Limb (tissue), 2 donors: ENCODE measurements at regions not wholly inside any gene's neighbourhood (a gene's known extent, or its start where the extent isn't known, plus 50 kb on each side); places are given as distances from the start of the nearest gene placed in this dataset.

Source experiments
- DNase-seq, 2 donors: peaks; one replicate each; pipeline ENCODE4 v3.0.0-alpha.2; 2016; ENCODE audit errors: extremely low spot score in 2 of 2

- no peak for DNase-seq
These were observed 319.5 kb upstream of the DIO3 start for GRCh38 chr14:101241807-101242278.

DNA sequence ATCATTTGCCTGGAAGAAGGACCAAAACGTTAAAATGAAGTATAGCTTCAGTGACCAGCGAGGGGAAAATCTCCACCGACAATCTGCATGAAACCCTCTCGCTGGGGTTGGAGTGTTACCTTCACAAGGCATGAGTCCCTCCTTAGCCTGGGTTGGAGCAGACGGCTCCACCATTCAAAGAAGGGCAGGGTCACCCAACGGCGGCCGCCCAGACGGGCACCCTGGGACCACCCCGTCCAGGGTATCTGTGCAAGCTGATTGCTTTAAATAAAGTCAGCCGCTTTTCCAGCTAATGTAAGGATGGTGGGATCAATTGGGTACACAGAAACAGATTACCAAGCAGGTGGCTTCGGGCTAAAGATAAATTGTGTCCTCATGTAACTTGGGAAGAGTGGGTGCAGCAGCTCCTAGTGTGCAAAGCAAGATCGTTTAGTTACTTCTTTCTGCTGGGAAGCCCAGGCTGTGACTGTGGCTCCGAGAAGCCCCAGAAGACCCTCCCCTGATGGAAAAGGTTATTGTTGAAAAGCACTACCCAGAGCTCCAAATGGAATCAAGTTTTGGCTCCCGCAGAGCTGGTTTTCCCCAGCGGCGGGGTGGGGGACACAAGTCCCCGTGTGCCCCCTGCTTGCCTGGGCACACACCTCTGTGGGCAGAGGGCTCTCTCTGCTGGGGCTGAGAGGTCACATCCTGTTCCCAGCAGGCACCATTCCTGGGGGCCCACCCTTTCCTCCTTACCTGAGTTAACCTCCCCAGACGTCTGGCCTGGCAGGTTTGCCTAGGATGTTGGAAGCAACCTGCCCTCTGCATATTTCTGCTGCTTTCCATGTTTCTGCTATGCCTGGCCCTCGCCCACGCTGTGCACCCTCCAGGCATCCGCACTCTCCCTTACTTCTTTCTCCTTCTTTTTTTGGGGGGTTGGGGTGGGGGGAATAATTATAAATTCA lies 318.6 kb upstream of the DIO3 start:
- peak in 1 of 2 donors; percentile 12 for DNase-seq

DNA sequence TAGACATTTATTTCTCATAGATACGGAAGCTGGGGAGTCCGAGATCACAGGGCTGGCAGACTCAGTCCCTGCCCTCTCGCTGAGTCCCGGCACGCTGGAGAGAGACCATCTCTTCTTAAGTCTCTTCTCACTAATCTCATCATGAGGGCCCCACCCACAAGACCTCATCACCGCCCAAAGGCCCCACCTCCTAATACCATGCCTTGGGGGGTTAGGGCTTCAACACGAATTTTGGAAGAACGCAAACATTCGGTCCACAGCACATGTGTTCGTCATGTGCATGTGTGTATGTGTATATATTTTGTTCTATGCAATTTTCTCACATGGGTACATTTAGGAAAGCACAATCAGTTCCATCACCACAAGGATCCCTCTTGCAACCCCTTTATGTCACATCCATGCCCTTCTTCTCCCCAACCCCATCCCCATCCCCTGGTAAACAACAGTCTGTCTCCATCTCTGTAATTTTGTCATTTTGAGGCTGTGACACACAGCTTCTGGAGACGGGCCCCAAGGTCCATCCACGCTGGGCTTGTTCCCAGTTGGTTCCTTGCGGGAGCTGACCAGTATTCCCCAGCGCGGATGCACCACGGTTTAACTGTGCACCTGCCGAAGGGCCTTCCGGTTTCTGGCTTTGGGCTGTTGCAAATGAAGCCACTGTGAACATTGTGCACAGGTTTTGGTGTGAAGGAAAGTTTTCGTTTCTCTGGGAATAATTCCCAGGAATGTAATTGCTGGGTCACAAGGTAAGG lies 317.5 kb upstream of the DIO3 start:
- DNase-seq, result no peak

DNA sequence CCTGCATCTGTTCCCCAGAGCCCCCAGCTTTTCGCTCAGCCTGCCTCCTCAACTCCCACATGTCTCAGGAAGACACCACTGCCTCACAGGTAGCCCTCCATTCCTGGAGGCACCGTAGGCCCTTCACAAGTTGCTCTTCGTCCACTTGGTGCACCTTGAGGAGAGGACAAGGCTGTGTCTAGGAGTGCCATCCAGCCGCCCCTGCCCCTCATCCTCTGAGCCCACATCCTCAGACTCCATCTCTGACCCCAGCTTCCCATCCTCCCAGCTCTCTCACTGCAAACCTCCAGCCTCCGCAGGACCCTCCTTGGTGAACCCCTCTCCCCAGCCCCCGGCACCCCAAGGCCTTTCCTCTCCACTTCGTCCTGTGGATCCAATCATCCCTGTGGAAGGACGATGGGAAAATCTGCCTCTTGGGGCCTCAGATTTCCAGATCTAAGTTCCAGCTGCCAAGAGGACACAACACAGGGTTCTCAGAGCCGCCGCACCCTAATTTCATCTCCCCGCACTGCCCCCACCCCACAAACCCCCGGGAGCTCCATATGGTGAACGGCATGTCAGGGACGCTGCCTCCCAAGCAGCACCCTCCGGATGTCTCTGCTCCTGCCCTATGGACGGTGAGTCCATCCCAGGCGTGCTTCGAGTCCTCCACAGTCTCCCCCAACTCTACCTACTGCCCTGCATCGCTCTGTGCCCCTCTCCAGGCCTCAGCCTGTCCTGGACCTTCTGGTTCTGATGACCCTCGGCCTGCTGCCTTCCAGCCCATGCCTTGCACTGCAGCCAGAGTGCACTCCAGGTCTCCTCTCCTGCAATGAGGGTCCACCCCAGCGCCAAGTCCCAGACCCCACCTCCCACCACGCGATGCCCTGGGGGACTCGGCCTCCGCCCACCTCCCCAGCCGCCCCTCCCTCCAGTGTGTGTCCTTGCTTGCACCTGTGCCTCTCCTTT lies 314.1 kb upstream of the DIO3 start:
- DNase-seq, result no peak

DNA sequence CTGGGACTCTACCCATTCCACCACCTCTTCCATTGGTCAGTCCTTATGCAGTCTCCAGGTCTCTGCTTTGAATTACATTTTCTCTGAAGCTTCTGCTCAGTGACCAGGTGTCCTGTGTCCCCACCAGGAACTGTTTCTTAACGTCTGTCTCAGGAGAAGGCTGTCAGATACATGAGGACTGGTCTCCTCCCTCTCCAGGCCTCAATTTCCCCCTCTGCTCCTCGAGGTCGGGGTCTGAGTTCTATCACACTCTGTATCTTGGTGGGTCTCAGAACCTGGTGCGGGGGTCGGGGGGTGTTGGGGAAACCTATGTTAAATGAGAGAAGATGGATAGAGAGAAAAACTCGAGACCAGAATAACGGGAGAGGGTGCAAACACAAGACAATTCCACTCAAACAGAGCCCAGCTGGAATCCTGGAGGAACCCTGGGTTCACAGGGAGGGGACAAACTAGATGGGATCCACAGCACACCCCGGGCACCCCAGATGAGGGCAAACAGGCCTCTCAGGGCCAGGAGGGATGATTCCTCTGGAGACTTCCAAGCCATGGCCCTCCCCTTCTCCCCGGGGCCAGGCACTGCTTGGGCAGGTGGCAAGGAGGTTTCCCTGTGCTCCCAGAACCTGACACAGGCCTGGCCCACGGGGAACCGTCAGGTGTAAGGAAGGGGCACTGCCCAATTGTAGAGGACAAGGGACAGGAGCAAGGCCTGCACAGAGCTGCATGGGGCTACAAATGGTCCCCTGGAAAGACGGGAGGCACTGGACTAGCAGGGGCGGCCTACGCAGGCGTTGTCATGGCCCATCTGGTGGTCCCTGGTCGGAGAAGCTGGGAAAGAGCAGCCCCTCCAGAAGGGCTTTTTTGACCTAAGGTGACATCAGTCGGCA lies 313.2 kb upstream of the DIO3 start:
- no peak for DNase-seq

DNA sequence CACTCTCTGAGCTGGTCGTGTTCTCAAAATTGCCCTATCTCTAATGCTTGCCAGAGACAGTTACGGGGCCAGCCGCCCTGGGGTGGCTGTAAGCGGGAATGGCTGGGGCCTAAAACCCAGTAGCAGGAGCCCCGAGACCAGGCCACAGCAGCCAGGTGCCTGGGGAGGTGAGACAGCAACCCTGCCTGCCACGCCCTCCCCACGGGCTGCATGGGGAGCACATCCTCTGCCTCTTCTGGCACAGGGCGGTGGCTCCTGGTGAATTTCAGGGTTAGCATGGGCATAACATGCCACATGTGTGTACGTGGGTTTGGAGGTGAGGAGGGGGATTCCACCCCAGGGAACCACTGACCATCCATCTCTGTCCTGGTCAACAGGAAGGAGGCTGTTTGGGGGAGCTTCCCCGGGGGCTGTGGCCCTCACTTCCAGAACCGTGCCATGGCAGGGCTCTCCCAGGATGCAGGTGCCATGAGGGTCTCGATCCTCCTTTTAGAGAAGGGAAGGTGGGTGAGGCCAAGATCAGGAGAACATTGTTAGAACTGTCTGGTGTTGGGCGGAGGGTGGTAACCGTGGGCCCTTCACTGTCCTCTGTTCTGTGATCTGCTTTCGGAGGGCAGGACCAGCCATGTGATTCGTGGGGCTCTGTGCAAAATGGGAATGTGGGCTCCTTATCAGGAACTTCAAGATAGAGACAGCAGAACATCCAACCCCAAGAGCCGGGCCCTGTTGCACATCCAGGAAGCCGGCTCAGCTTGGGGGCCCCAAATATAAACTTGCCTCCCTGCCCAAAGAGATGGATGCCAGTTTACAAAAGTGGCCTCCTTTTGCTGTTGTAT lies 312.2 kb upstream of the DIO3 start:
- no peak for DNase-seq

DNA sequence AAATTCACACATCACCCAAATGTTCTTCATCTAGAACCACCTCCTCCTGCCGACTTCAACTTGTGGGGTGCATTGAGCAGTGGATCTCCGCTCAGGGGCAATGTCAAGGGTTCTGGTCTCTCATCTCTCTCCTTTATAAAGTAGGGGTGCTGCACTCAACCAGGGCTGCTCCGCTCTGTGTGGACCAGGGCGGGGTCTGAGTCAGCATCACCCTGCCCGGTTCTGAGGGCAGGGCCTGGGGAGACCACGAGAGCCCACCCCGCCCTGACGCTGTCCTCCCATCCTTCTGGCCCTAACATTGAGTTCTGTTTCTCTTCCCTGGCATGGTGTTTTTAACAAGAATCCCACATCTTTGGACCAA lies 311.6 kb upstream of the DIO3 start:
- DNase-seq, result no peak

GRCh38 chr14:101250336-101250947 lies 310.9 kb upstream of the DIO3 start:
- DNase-seq, result no peak

- no peak for DNase-seq
These were observed 310.1 kb upstream of the DIO3 start for GRCh38 chr14:101250948-101251811.

DNA sequence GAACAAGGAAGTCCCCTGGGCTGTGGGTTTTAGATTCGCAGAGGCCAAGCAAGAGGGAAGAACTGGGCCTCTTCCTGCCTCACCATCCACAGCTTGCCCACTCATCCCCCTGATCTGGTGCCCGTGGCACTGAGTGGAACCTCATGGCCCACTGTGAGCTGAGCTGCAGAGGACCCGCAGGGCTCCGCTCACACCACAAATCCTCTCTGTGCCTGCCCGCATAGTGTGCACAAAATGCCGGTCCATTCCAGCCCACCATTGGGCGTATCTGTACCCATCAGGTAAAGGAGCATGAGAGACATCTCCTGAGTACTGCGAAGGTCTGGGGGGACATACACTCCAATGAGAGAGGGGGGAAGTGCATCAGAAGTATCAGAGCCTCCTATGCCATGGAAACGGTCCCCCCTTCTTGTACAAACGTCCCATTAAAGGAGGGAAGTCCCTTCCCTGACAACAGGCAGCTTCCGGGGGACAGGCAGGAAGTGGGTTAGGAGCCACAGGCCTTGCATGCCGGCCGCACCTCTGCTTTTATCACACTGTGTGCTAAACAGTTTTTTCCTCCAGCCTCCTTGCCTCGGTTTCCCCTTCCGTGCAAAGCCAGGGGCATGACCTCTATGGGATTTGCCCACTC lies 309.4 kb upstream of the DIO3 start:
- DNase-seq, result no peak

GRCh38 chr14:101252443-101253214 lies 308.7 kb upstream of the DIO3 start:
- no peak for DNase-seq

DNA sequence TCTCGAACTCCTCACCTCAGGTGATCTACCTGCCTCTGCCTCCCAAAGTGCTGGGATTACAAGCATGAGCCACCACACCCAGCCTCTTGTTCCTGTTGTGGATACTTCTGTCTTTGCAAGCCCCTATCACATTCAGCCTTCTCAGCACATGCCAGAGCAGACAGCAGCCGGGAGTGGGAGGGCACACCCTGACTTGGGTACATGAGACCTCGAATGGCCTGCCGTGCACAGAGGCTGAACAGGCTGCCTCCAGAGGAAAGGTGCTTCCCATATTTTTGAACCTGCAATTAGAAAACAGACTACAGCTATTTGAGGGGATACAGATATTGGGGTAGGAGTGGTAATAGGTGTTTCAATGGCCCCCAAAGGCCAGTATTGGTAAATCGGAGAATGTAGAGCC lies 307.3 kb upstream of the DIO3 start:
- no peak for DNase-seq

- DNase-seq, result no peak
These were observed 306.2 kb upstream of the DIO3 start for GRCh38 chr14:101254805-101255764.

DNA sequence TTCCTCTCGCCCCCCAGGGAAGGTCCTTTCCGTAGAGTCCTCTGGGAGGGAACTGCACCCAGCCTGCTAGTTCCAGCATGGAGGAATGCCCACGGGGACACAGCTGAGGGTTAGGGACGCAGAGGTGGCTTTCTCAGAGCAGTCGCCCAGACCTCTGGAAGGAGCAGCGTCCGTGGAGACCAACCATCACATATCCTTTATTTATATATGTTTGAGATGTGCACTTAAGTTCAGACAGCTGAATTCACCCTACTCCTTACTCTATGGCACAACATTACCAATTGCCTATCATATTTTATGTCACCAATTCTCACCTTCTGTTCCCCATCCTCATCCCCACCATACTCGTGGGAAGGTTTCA lies 305.6 kb upstream of the DIO3 start:
- DNase-seq, result no peak

- DNase-seq, result no peak
These were observed 305.0 kb upstream of the DIO3 start for GRCh38 chr14:101256266-101256665.

- DNase-seq, result no peak
These were observed 303.7 kb upstream of the DIO3 start for GRCh38 chr14:101257551-101257950.
